AG10803 (cell line): ENCODE measurements at regions not wholly inside any gene's neighbourhood (a gene's known extent, or its start where the extent isn't known, plus 50 kb on each side); places are given as distances from the start of the nearest gene placed in this dataset.

ENCODE experiments used
- DNase-seq: peaks from one replicate; pipeline ENCODE4 v3.0.0; 2010; ENCODE audit warnings: low read depth
- H3K4me3 ChIP-seq: 2 replicates; pipeline ENCODE4 v1.5.1; 2011; ENCODE audit warnings: mild to moderate bottlenecking, low read length, control low read depth
- TF ChIP-seq, protein P1 (sequence below): conservative IDR thresholded peaks from 2 replicates; pipeline ENCODE4 v1.5.1; 2011; ENCODE audit warnings: mild to moderate bottlenecking, low read length, control low read depth, inconsistent platforms

DNA sequence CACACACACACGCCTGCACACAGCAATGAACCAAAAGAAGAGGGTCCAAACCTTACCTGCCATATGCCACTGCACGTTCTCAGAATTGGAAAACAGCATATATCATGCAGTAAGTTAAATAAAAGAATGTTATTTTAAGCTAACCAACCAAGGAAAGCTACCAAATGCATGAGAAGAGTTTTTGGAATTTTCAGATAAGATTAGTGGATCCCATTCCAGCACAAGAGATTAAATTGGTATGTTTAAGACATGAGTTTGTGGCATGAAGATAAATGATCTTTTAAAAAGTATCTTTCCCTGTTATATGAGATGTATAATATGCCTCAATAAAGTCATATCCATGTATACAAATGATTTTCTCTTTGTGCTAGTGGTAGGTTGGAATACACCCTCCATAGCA, 811.4 kb downstream of the NR2F2 start:
- no peak for DNase-seq
- TF ChIP-seq, protein P1, sequence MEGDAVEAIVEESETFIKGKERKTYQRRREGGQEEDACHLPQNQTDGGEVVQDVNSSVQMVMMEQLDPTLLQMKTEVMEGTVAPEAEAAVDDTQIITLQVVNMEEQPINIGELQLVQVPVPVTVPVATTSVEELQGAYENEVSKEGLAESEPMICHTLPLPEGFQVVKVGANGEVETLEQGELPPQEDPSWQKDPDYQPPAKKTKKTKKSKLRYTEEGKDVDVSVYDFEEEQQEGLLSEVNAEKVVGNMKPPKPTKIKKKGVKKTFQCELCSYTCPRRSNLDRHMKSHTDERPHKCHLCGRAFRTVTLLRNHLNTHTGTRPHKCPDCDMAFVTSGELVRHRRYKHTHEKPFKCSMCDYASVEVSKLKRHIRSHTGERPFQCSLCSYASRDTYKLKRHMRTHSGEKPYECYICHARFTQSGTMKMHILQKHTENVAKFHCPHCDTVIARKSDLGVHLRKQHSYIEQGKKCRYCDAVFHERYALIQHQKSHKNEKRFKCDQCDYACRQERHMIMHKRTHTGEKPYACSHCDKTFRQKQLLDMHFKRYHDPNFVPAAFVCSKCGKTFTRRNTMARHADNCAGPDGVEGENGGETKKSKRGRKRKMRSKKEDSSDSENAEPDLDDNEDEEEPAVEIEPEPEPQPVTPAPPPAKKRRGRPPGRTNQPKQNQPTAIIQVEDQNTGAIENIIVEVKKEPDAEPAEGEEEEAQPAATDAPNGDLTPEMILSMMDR = no peak
- H3K4me3 ChIP-seq = no peak overlapping the region

DNA sequence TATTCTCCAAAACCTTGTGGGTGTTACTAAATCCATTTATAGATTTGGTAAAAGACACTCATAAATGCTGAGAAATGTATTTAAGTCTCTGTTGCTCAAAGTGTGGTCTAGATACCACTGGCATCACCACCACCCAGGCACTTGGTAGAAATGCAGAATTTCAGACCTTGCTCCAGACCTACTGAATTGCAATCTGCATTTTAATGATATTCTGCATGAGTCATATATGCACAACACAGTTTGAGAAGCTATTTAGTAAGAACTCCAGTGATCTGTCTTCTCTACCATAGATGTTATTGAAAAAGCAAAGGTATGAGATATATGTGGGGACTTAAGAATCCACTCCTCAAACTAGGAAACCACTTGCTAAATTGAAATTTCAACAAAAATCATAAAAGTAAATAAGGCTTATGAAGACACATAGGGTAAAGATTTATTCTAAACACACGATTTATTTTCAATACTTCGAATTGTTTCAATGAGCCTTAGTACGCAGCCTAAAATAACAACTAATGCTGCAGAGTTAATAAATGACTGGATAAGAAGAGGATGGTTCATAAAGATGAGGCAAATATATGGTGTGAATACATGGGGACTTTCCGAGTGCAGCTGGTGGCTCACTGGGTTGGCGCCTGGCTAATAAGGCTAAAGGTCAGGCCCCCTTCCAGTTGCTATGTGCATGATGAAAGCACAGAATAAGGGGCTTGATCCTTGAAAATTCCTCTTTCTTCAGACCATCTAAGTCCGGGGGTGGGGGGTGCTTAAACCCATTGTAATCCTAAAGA, 813.3 kb downstream of the NR2F2 start:
- H3K4me3 ChIP-seq = no peak overlapping the region
- DNase-seq = no peak
- TF ChIP-seq, protein P1 = no peak

DNA sequence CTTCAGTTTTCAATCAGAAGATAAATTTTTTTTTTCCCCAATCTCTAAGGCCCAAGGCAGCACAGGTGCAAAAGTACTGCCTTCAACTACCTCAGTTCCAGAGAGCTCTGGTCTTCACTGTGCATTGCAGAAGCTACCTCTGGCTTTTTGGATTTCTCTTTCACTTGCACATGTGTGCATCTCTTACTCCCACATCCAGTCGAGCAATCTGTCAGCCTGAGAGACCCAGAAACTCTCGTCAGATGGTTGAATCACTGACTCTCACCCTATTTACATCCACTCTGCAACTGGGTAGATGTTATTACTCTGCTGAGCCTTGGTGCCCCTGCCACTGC, 813.8 kb downstream of the NR2F2 start:
- TF ChIP-seq, protein P1 = no peak
- no peak for DNase-seq
- no peak overlapping the region for H3K4me3 ChIP-seq

DNA sequence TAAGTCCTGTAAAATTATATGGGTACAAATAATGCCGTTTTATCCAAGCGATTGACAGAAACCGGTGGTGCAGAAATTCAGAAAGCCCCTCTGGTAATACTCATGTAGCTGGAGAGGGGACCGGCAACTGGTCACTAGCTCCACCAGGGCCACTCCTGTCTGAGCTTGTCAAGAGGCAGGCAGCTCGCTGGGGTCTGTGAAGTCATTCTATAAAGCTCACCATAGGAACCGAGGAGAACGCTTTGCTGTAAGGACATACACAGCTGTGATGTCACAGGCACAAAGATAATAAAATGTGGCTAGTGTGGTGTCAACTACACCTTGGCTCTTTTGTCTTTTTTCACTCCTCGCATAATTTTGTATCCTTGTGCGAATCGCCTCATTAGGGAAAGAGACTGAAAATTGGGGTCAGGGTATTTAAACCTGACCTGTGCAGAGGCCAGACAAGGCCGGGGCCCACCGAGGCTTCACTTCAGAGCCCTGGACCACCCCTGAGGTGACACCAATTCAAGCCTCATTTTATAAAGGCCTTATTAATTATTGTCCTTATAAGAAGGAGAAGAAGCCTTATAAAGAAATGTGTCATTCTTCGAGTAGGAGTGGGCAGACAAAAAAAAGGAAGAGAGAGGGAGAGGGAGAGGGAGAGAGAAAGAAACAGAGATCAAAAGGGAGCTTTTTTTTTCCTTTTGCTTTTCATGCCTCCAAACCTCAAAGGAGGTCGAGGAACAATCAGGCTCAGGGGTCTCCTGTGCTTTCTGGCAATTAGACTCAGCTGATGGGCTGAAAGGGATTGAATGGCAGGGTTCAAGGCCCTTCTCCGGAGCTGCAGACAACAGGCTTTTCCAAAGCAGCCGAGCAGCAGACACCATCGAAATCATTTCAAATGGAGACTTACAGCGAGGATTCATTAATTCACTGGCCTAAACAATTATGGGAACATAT, 813.3 kb upstream of the ARRDC4 start:
- TF ChIP-seq, protein P1 = no peak
- no peak for DNase-seq
- H3K4me3 ChIP-seq = no peak overlapping the region

DNA sequence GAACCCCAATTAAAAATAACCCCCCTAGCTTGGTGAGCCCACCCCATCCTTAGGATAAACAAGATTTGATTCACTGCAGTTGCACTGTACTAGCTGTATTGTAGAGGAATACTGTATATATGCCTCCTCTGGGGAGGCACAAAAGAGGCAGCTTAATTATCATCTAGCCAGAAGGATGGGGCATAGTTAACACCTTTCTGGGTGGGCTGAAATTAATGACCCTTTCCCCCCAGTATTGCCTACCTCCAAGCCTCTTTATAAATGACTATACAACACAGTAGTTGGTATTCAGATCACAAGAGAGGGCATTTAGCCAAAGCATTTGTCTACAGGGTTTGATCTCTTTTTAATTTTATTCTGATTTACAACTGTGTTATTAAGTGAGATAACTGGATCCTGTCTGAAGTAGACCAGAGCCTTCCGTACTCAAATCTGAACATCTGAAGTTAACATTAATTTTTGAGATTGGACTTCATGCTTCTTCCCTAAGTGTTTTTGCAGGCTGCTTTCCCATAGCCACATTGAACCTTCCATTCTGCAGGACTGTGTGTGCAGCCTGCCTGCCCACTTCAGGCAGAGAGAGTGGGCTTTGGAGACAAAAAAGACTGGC, 807.0 kb upstream of the ARRDC4 start:
- TF ChIP-seq, protein P1 = no peak
- DNase-seq = no peak
- H3K4me3 ChIP-seq = no peak overlapping the region

DNA sequence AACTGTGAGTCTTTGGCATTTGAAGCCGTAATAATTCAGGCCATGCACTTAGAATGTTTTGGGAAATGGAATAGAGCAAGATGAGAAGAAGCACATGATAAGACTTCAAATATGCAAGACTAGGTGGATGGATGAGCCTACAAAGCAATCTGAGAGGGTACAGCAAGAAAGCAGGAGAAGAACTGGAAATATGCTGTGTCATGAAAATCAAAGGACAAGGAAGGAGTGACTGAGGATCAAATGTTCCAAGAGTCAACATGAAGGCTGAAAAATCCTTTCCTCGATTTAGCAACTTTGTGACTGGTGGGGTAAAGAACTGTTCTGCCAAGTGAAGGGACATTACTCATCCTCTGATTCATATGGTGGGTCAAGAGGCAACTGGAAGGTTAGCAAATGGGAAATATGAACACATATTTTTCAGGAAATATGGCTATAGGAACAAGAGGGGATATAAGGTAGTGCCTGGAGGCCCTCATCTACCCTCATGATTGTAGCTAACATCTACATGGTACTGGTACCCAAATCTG, 803.7 kb upstream of the ARRDC4 start:
- TF ChIP-seq, protein P1 = no peak
- no peak for DNase-seq
- no peak overlapping the region for H3K4me3 ChIP-seq
